ENCODE measurements at regions not wholly inside any gene's neighbourhood (a gene's known extent, or its start where the extent isn't known, plus 50 kb on each side); places are given as distances from the start of the nearest gene placed in this dataset.
"Not testable (repeated sequence)": the region's sequence is repeated elsewhere in the genome, so short reads cannot be mapped to it uniquely, and the experiment has no call there.

- Histone ChIP-seq H3K27me3 (ENCODE audit: insufficient read depth, low read depth) (no peaks in the 10 kb centered on the region), H3K4me2 (no peak overlapping the region), H3K79me2 (ENCODE audit: insufficient read depth, low read depth) (no peaks in the 10 kb centered on the region), H3K27ac (no peak overlapping the region), H2AFZ (ENCODE audit: low read depth) (no peak overlapping the region), H3K36me3 (ENCODE audit: insufficient read depth) (no peaks in the 10 kb centered on the region), H3K4me1 (ENCODE audit: low read depth, poor library complexity, severe bottlenecking) (no peaks in the 10 kb centered on the region), H3K9ac (no peak overlapping the region), H3K4me3 (IDR thresholded peaks at IDR 0.05; ENCODE audit: insufficient read depth, low read depth, low read length) (no peak overlapping the region), H4K20me1 (ENCODE audit: insufficient read depth) (no peaks in the 10 kb centered on the region)
- no peak for TF ChIP-seq CTCF (conservative IDR thresholded peaks at IDR 0.05; ENCODE audit: low read depth, low read length)
Measured at GRCh38 chr4:23084559-23085248, 392.0 kb downstream of the GBA3 start.

DNA sequence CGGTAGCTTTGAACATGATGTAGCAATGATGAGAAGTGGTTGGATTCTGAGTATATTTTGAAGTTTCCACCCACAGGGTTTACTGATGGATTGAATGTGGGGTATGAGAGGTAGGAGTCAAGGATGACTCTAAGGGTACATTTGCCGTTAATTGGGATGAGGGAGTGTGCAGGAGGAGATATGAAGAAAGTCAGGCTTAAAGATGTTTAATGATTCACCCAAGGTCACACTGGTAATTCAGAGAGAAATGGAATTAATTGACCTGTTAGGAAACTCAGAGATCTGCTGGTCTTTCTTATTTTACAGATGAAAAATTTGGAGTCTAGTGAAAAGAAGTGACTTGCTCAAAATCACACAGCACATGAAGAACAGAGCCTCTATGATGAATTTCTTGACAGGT is 390.7 kb downstream of the GBA3 start:
- no peak overlapping the region for H3K27ac ChIP-seq
- no peaks in the 10 kb centered on the region for H3K27me3 ChIP-seq (ENCODE audit: insufficient read depth, low read depth)
- H4K20me1 ChIP-seq (ENCODE audit: insufficient read depth) = no peaks in the 10 kb centered on the region
- no peaks in the 10 kb centered on the region for H3K79me2 ChIP-seq (ENCODE audit: insufficient read depth, low read depth)
- H2AFZ ChIP-seq (ENCODE audit: low read depth) = no peak overlapping the region
- TF ChIP-seq CTCF (conservative IDR thresholded peaks at IDR 0.05; ENCODE audit: low read depth, low read length) = no peak
- no peak overlapping the region for H3K9ac ChIP-seq
- H3K4me1 ChIP-seq (ENCODE audit: low read depth, poor library complexity, severe bottlenecking) = no peaks in the 10 kb centered on the region
- H3K4me2 ChIP-seq = no peak overlapping the region
- H3K36me3 ChIP-seq (ENCODE audit: insufficient read depth) = no peaks in the 10 kb centered on the region
- no peak overlapping the region for H3K4me3 ChIP-seq (IDR thresholded peaks at IDR 0.05; ENCODE audit: insufficient read depth, low read depth, low read length)

- H3K4me3 ChIP-seq (IDR thresholded peaks at IDR 0.05; ENCODE audit: insufficient read depth, low read depth, low read length); H3K9ac ChIP-seq; H3K36me3 ChIP-seq (ENCODE audit: insufficient read depth); H3K4me2 ChIP-seq; H3K79me2 ChIP-seq (ENCODE audit: insufficient read depth, low read depth); H3K27ac ChIP-seq; H4K20me1 ChIP-seq (ENCODE audit: insufficient read depth); H3K27me3 ChIP-seq (ENCODE audit: insufficient read depth, low read depth); H3K4me1 ChIP-seq (ENCODE audit: low read depth, poor library complexity, severe bottlenecking); H2AFZ ChIP-seq (ENCODE audit: low read depth): not testable (repeated sequence)
Measured at GRCh38 chr4:23080171-23080570, 387.4 kb downstream of the GBA3 start.

- H3K4me2 ChIP-seq = peak overlapping the region; percentile 9; the same call in 1 of the 2 replicates
- peaks cover 14% of the 10 kb centered on the region for H3K4me1 ChIP-seq (ENCODE audit: low read depth, poor library complexity, severe bottlenecking)
- H2AFZ ChIP-seq (ENCODE audit: low read depth) = no peak overlapping the region
- no peaks in the 10 kb centered on the region for H3K36me3 ChIP-seq (ENCODE audit: insufficient read depth)
- TF ChIP-seq CTCF (conservative IDR thresholded peaks at IDR 0.05; ENCODE audit: low read depth, low read length) = no peak
- H3K79me2 ChIP-seq (ENCODE audit: insufficient read depth, low read depth) = no peaks in the 10 kb centered on the region
- no peak overlapping the region for H3K4me3 ChIP-seq (IDR thresholded peaks at IDR 0.05; ENCODE audit: insufficient read depth, low read depth, low read length)
- no peak overlapping the region for H3K9ac ChIP-seq
- no peak overlapping the region; the same call in 1 of the 2 replicates for H3K27ac ChIP-seq
- H3K27me3 ChIP-seq (ENCODE audit: insufficient read depth, low read depth) = no peaks in the 10 kb centered on the region
- no peaks in the 10 kb centered on the region for H4K20me1 ChIP-seq (ENCODE audit: insufficient read depth)
Measured at GRCh38 chr4:23070848-23071570, 378.3 kb downstream of the GBA3 start.

GRCh38 chr4:23068756-23069155 is 376.0 kb downstream of the GBA3 start:
- H4K20me1 ChIP-seq (ENCODE audit: insufficient read depth) = no peaks in the 10 kb centered on the region
- no peak overlapping the region for H2AFZ ChIP-seq (ENCODE audit: low read depth)
- H3K27ac ChIP-seq = no peak overlapping the region
- peaks cover 14% of the 10 kb centered on the region for H3K4me1 ChIP-seq (ENCODE audit: low read depth, poor library complexity, severe bottlenecking)
- no peak overlapping the region for H3K9ac ChIP-seq
- H3K4me2 ChIP-seq = no peak overlapping the region
- H3K36me3 ChIP-seq (ENCODE audit: insufficient read depth) = no peaks in the 10 kb centered on the region
- H3K79me2 ChIP-seq (ENCODE audit: insufficient read depth, low read depth) = no peaks in the 10 kb centered on the region
- no peak for TF ChIP-seq CTCF (conservative IDR thresholded peaks at IDR 0.05; ENCODE audit: low read depth, low read length)
- no peaks in the 10 kb centered on the region for H3K27me3 ChIP-seq (ENCODE audit: insufficient read depth, low read depth)
- no peak overlapping the region for H3K4me3 ChIP-seq (IDR thresholded peaks at IDR 0.05; ENCODE audit: insufficient read depth, low read depth, low read length)
